HK-2 (cell line): ENCODE measurements at regions not wholly inside any gene's neighbourhood (a gene's known extent, or its start where the extent isn't known, plus 50 kb on each side); places are given as distances from the start of the nearest gene placed in this dataset.

Source experiments
- DNase-seq: peaks from one replicate; pipeline ENCODE4 v3.0.0-alpha.2; 2018; ENCODE audit not compliant: unreplicated experiment

GRCh38 chr17:77700165-77700881, 258.2 kb upstream of the TNRC6C start:
- no peak for DNase-seq

DNA sequence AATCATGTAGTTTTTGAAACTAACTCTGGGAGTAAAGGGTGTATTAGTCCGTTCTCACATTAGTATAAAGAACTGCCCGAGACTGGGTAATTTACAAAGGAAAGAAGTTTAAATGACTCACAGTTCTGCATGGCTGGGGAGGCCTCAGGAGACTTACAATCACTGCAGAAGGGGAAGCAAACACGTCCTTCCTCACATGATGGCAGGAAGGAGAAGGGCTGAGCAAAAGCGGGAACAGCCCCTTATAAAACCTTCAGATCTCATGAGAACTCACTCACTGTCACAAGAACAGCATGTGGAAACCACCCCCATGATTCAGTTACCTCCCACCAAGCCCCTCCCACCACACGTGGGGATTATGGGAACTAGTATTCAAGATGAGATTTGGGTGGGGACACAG, 256.5 kb upstream of the TNRC6C start:
- DNase-seq: no peak

DNA sequence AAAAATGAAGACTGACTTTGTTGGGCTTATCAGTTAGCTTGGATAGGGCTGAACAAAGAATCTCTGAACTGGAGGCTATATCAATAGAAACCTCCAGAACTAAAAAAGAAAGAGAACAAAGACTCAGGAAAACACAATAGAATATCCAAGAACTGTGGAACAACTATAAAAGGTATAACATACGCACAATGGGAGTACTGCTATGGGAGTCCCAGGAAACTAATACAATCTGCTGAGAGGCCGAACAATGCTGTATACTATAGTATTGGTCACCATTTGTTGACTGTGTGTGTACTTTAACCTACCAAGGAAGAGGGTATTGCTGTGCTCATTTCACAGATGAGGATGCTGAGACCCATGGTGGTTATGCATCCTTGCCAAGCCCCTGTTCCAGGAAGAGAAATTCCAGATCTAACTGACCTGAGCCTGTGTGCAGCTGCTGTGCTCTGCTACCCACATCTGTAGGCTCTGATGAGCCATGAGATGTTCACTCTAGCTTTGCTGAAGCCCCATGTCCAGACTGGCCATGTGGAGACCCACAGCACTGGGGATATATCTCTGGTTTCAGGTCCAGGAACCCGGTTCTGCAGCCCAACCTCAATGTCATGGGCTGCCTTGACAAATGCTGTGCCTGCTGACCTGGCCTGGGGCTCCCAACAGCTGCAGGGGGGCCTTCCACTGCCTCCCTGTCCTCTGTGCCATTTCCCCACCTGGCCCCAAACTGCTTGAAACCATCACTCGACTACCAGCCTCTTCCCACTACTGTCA, 254.3 kb upstream of the TNRC6C start:
- DNase-seq: no peak

- DNase-seq: no peak
These were observed 251.6 kb upstream of the TNRC6C start for GRCh38 chr17:77706938-77707337.

DNA sequence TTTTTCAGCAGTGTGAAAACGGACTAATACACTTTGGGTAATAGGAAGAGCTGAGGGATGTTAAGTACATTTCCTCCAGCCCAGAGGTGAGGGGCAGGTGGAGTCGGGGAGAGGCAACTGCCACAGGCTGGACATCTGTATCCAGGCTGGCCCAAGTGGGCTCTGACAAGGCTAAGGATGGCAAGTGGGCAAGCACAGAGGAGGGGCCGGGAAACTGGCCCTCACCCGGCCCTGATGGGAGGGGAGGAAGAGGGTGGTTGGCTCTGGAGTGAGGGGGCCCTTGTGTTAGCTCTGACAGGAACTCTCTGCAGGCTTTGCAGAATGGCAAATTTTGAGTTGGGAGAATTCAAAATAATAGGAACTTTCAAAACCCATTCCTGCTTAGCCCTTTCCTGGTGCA, 251.0 kb upstream of the TNRC6C start:
- DNase-seq: no peak

GRCh38 chr17:77708049-77708448, 250.5 kb upstream of the TNRC6C start:
- DNase-seq: no peak

- DNase-seq: no peak
These were observed 249.6 kb upstream of the TNRC6C start for GRCh38 chr17:77708936-77709335.

GRCh38 chr17:77709594-77709993, 248.9 kb upstream of the TNRC6C start:
- DNase-seq: no peak

- DNase-seq: no peak
These were observed 245.9 kb upstream of the TNRC6C start for GRCh38 chr17:77712578-77712977.

DNA sequence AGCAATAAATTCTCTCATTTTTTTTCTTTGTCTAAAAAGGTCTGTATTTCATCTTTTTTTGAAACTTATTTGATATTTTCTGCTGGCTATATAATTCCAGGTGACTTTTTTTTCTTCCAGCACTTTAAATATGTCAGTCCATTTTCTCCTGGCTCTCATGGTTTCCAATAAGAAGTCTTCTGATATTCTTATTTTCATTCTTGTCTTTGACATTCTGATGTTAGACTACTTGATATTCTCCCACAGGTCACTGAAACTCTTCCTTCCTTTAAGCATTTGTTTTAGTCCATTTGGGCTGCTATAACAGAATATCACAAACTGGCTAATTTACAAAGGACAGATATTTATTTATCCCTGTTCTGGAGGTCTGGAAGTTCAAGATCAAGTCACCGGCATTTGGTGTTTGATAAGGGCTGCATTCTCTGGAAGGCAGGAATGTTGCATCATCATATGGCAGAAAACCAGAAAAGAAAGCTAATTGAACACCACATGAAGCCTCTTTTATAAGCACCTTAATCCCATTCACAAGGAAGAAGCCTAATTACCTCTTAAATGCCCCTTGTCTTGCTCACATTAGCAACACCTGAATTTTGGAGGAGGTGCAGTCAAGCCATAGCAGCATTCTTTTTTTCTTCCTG, 242.1 kb upstream of the TNRC6C start:
- DNase-seq: no peak

- DNase-seq: no peak
These were observed 240.4 kb upstream of the TNRC6C start for GRCh38 chr17:77717941-77718668.

DNA sequence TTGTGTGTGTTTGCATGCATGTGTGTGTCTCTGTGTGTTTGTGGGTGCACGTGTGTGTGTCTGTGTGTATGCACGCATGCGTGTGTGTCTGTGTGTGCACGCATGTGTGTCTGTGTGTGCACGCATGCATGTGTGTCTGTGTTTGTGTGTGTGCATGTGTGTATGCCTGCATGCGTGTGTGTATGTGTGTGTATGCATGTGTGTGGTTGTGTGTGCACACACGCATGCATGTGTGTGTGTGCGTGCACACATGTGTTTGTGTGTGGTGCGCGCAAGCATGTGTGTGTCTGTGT, 239.9 kb upstream of the TNRC6C start:
- DNase-seq: no peak

- no peak for DNase-seq
These were observed 238.7 kb upstream of the TNRC6C start for GRCh38 chr17:77719806-77720205.

- no peak for DNase-seq
These were observed 237.3 kb upstream of the TNRC6C start for GRCh38 chr17:77720946-77721845.

DNA sequence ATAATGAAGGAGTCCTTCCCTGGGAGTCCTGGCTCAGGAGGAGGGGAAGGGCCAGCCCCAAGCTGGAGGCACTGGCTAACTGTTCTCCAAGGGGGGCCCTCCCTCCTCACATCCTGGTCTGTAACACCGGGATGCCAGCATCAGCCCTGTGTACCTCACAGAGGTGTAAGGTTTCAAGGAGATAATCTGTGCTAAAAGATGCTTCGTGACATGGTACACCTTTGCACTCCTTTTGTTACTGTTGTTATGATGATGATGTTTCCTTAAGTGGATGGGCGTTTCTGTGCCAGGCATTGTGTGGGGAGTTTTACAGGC, 236.7 kb upstream of the TNRC6C start:
- no peak for DNase-seq

DNA sequence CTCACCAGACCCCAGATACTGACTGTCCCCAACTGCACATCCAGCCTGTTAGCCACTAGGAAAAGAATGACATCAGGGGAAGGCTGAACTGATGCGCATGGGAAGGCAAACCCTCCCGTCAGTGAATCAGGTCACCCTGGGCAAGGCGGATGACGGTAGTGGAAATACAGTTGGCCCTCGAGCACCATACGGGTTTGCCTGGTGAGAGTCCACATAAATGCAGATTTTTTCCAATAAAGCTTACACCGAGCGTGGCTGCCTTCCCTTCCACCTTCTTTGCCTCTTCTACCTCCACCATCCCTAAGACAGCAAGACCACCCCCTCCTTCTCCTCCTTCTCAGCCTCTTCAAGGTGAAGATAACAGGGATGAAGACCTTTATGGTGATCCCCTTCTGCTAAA, 236.1 kb upstream of the TNRC6C start:
- no peak for DNase-seq

DNA sequence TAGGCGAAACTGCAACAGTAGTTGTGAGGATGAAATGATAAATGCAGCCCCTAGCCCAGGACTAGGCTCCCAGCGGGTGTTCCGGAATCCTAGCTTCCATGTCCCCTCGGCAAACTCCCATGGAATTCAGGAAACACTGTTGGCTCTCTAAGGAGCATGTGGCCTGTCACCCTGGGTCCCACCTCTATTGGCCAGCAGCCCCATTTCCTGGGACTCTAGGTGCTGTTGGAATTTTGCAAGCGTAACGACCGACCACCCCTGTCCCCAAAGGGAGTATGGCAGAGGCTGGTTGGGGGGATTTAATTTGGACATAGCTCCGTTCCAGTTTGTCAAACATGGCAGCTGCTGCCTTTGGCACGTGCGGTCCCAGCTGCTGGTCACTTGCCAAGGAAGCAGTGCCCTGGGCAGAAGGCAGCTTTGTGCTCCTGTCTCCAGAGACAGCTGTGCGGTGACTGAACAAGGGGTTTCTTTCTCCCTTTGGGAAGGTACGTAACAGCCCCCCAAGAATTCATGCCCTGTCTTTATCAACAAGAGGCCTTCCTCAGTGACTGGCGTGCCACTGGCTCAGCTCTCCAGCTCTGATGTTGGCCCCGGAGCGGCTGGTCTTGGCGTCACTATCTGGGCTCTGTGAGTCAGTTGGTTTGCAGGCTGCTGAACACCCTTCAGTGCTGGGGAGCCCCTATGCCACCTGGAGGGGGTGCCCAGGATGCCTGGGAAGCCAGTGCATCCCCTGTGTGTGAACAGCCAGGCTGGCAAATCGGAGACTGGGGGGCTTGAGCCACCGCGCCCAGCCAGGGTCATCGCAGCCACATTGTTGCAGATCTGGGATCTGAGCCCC, 235.2 kb upstream of the TNRC6C start:
- no peak for DNase-seq

DNA sequence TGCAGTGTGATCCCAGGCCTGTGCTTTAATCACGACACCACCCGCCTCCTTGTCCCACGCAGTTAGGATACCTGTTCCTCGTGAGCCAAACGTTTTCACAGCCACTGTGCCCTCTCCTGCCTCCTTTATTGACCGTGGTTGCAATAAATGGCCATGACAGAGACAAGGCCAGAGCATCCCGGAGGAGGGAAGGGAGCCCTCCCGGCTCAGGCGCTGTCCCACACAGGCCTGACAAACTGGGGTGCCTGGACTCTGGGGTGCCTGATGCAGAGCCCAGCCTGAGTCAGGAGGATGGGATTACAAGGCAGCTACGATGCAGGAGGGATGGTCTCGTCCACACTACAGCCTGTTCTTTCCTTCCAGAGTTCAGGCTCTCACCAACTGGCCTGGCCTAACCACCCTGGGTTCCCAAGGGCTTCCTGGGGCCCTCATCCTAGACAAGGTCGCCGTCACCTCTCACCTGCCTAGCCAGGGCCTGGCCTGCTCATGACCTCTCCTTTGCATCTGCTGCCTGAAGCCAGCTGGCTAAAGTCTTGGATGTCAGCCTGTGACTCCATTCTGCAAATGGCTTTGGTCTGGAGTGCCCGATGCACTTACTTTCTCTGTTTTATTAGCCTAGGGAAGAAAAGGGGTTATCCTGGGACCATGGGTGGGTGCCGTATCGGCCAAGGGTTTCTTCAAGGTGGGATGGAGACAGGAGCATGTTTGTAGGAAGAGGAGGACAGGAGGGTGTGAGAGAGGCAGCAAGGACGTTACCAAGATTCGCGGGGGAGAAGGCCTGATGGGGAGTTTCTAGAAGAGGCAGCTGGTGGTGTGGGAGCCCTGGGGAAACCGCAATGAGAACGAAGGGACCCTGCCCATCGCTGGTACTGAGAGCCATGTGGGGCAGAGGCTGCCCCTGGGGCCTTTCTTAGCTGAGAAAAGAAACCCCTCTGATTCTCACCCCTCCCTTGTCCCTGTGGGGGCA, 234.3 kb upstream of the TNRC6C start:
- no peak for DNase-seq

- DNase-seq: no peak
These were observed 233.5 kb upstream of the TNRC6C start for GRCh38 chr17:77724876-77725615.
